ENCODE measurements at regions not wholly inside any gene's neighbourhood (a gene's known extent, or its start where the extent isn't known, plus 50 kb on each side); places are given as distances from the start of the nearest gene placed in this dataset.
A peak's percentile ranks its signal among the peaks of the same experiment; 100 is the strongest.

DNA sequence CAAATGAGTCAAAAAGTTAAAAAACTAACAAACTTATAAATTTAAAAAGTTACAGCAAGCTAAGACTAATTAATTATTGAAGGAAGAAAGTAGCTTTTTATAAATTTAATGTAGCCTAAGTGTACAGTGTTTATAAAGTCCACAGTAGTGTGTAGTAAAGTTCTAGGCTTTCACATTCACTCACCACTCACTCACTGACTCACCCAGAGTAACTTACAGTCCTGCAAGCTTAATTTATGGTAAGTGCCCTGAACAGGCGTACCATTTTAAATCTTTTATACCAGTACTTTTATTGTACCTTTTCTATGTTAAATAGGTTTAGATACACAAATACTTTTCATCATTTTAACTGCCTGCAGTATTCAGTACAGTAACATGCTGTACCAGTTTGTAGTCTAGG, 80.0 kb upstream of the C9orf72 start:
- Histone ChIP-seq H3K4me1 (no peaks in the 10 kb centered on the region), H3K27ac (no peak overlapping the region), H3K36me3 (ENCODE audit: low read depth, missing control alignments) (no peaks in the 10 kb centered on the region), H3K9me3 (no peaks in the 10 kb centered on the region), H3K4me3 (no peak overlapping the region), H3K27me3 (no peaks in the 10 kb centered on the region)
- DNase-seq = no peak
- intact Hi-C loops (cut with DNase I; ENCODE audit: low total_unique reads) = loop anchor here (5.0 kb wide), 1 partner anchor 936 kb away; no protein-coding TSS in a partner anchor
- TF ChIP-seq, protein P1, sequence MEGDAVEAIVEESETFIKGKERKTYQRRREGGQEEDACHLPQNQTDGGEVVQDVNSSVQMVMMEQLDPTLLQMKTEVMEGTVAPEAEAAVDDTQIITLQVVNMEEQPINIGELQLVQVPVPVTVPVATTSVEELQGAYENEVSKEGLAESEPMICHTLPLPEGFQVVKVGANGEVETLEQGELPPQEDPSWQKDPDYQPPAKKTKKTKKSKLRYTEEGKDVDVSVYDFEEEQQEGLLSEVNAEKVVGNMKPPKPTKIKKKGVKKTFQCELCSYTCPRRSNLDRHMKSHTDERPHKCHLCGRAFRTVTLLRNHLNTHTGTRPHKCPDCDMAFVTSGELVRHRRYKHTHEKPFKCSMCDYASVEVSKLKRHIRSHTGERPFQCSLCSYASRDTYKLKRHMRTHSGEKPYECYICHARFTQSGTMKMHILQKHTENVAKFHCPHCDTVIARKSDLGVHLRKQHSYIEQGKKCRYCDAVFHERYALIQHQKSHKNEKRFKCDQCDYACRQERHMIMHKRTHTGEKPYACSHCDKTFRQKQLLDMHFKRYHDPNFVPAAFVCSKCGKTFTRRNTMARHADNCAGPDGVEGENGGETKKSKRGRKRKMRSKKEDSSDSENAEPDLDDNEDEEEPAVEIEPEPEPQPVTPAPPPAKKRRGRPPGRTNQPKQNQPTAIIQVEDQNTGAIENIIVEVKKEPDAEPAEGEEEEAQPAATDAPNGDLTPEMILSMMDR (IDR thresholded peaks at IDR 0.05) = no peak
- no peak for TF ChIP-seq POLR2A (IDR thresholded peaks at IDR 0.05)
- 74 to 80% methylated on average over 1 of the region's 1 CpG for WGBS, 2 donors

- DNase-seq = no peak
- TF ChIP-seq, protein P1 (IDR thresholded peaks at IDR 0.05) = no peak
- no peak for TF ChIP-seq POLR2A (IDR thresholded peaks at IDR 0.05)
- H3K27ac ChIP-seq = no peak overlapping the region
- intact Hi-C loops (cut with DNase I; ENCODE audit: low total_unique reads) = loop anchor here (5.0 kb wide), 1 partner anchor 937 kb away; no protein-coding TSS in a partner anchor
- no peak overlapping the region for H3K4me3 ChIP-seq
- H3K36me3 ChIP-seq (ENCODE audit: low read depth, missing control alignments) = no peaks in the 10 kb centered on the region
- no peaks in the 10 kb centered on the region for H3K27me3 ChIP-seq
- H3K4me1 ChIP-seq = no peaks in the 10 kb centered on the region
- no peaks in the 10 kb centered on the region for H3K9me3 ChIP-seq
- WGBS, 2 donors = 79 to 89% methylated on average over 3 of the region's 3 CpGs
Observed at GRCh38 chr9:27653957-27654356, 80.7 kb upstream of the C9orf72 start.

- H3K4me1 ChIP-seq = no peaks in the 10 kb centered on the region
- no peaks in the 10 kb centered on the region for H3K27me3 ChIP-seq
- no peak overlapping the region for H3K27ac ChIP-seq
- no peak for DNase-seq
- intact Hi-C loops (cut with DNase I; ENCODE audit: low total_unique reads) = loop anchor here (5.0 kb wide), 1 partner anchor 937 kb away; no protein-coding TSS in a partner anchor
- no peak for TF ChIP-seq POLR2A (IDR thresholded peaks at IDR 0.05)
- peak overlapping the region in 1 of 2 donors; percentile 1 for H3K4me3 ChIP-seq
- H3K36me3 ChIP-seq (ENCODE audit: low read depth, missing control alignments) = no peaks in the 10 kb centered on the region
- H3K9me3 ChIP-seq = no peaks in the 10 kb centered on the region
- WGBS, 2 donors = 59 to 65% methylated on average over 17 of the region's 17 CpGs
Observed at GRCh38 chr9:27654629-27655285, 81.5 kb upstream of the C9orf72 start.

- TF ChIP-seq POLR2A (IDR thresholded peaks at IDR 0.05) = no peak
- TF ChIP-seq, protein P1 (IDR thresholded peaks at IDR 0.05) = no peak
- no peak overlapping the region for H3K27ac ChIP-seq
- H3K27me3 ChIP-seq = no peaks in the 10 kb centered on the region
- H3K36me3 ChIP-seq (ENCODE audit: low read depth, missing control alignments) = no peaks in the 10 kb centered on the region
- no peak for DNase-seq
- H3K9me3 ChIP-seq = no peaks in the 10 kb centered on the region
- H3K4me1 ChIP-seq = no peaks in the 10 kb centered on the region
- intact Hi-C loops (cut with DNase I; ENCODE audit: low total_unique reads) = no loop called here
- peak overlapping the region in 1 of 2 donors; percentile 1 for H3K4me3 ChIP-seq
- WGBS, 2 donors = 52 to 70% methylated on average over 2 of the region's 2 CpGs
Observed at GRCh38 chr9:27655441-27655840, 82.2 kb upstream of the C9orf72 start.

- intact Hi-C loops (cut with DNase I; ENCODE audit: low total_unique reads) = no loop called here
- no peaks in the 10 kb centered on the region for H3K9me3 ChIP-seq
- no peak overlapping the region for H3K4me3 ChIP-seq
- H3K27ac ChIP-seq = no peak overlapping the region
- H3K27me3 ChIP-seq = no peaks in the 10 kb centered on the region
- 77 to 84% methylated on average over 4 of the region's 4 CpGs for WGBS, 2 donors
- TF ChIP-seq POLR2A (IDR thresholded peaks at IDR 0.05) = no peak
- TF ChIP-seq, protein P1 (IDR thresholded peaks at IDR 0.05) = no peak
- H3K36me3 ChIP-seq (ENCODE audit: low read depth, missing control alignments) = no peaks in the 10 kb centered on the region
- no peak for DNase-seq
- H3K4me1 ChIP-seq = no peaks in the 10 kb centered on the region
Observed at GRCh38 chr9:27659001-27659400, 85.7 kb upstream of the C9orf72 start.

Data from testis (tissue), 2 donors.